ENCODE measurements at regions not wholly inside any gene's neighbourhood (a gene's known extent, or its start where the extent isn't known, plus 50 kb on each side); places are given as distances from the start of the nearest gene placed in this dataset.

- Histone ChIP-seq H3K79me2 (ENCODE audit: control insufficient read depth, insufficient read depth, low read length) (no peaks in the 10 kb centered on the region), H3K4me1 (ENCODE audit: control insufficient read depth, extremely low read depth, insufficient read depth, low read length) (no peaks in the 10 kb centered on the region), H3K36me3 (ENCODE audit: control insufficient read depth in 2 of 2, extremely low read depth in 1 of 2, insufficient read depth in 2 of 2, low read length in 2 of 2) (no peaks in the 10 kb centered on the region), H3K27ac (ENCODE audit: control insufficient read depth, insufficient read depth, low read length) (no peak overlapping the region), H3K9me1 (ENCODE audit: control insufficient read depth, extremely low read depth, insufficient read depth, low read length) (no peaks in the 10 kb centered on the region), H3K9me3 (ENCODE audit: control insufficient read depth, low read depth, low read length) (no peaks in the 10 kb centered on the region), H2AFZ (ENCODE audit: control insufficient read depth, low read length) (no peak overlapping the region), H3K27me3 (ENCODE audit: control insufficient read depth, extremely low read depth, insufficient read depth, low read length) (no peaks in the 10 kb centered on the region), H3K4me2 (ENCODE audit: control insufficient read depth, extremely low read depth, insufficient read depth, low read depth, low read length) (no peak overlapping the region), H4K20me1 (ENCODE audit: control insufficient read depth, extremely low read depth, insufficient read depth, low read length) (no peaks in the 10 kb centered on the region), H3K9ac (ENCODE audit: control insufficient read depth, extremely low read depth, insufficient read depth, low read length) (no peak overlapping the region), H3K4me3 (ENCODE audit: control insufficient read depth in 2 of 3, extremely low read depth in 1 of 3, insufficient read depth in 2 of 3, low read depth in 1 of 3, low read length in 3 of 3) (no peak overlapping the region)
- TF ChIP-seq, protein P1, sequence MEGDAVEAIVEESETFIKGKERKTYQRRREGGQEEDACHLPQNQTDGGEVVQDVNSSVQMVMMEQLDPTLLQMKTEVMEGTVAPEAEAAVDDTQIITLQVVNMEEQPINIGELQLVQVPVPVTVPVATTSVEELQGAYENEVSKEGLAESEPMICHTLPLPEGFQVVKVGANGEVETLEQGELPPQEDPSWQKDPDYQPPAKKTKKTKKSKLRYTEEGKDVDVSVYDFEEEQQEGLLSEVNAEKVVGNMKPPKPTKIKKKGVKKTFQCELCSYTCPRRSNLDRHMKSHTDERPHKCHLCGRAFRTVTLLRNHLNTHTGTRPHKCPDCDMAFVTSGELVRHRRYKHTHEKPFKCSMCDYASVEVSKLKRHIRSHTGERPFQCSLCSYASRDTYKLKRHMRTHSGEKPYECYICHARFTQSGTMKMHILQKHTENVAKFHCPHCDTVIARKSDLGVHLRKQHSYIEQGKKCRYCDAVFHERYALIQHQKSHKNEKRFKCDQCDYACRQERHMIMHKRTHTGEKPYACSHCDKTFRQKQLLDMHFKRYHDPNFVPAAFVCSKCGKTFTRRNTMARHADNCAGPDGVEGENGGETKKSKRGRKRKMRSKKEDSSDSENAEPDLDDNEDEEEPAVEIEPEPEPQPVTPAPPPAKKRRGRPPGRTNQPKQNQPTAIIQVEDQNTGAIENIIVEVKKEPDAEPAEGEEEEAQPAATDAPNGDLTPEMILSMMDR (optimal IDR thresholded peaks at IDR 0.05 in 1 of 3, IDR thresholded peaks at IDR 0.05 in 1 of 3, conservative IDR thresholded peaks at IDR 0.05 in 1 of 3; ENCODE audit: extremely low read depth in 1 of 3, insufficient read depth in 2 of 3, low read length in 3 of 3) = no peak
- TF ChIP-seq EZH2 (IDR thresholded peaks at IDR 0.05; ENCODE audit: low read length) = no peak
- dilution Hi-C loops (cut with MboI; ENCODE audit: extremely low pct_ligation_motif_present, low sequenced_read_pairs) = no loop called here
- DNase-seq (ENCODE audit: low read depth, low spot score) (no peak), FAIRE-seq (no peak)
These were observed 423.5 kb upstream of the SLC14A2 start for GRCh38 chr18:45191795-45192194.

DNA sequence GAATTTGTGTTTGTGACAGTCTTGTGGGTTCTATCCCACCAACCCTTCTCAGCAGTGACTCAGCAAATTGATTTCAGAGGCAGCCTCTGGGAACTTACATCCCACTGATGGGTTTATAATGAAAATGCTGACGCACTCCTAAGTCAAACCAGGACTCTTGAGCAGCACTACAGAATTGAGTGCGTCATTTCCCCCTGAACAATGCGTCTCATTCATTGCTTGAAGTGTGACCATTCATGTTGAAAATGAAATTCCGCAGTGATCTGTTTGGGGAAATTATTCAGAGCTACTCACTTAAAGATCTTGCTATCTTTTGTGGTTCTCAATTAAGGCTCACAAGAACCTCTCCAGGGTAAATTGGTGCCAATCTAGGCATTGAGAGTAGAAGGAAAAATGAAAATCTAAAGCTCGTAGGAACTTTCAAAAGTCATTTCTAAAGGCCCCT is 417.7 kb upstream of the SLC14A2 start:
- dilution Hi-C loops (cut with MboI; ENCODE audit: extremely low pct_ligation_motif_present, low sequenced_read_pairs) = no loop called here

More for the DNA sequence above, 417.7 kb upstream of the SLC14A2 start:
- DNase-seq (ENCODE audit: low read depth, low spot score) = no peak
- no peaks in the 10 kb centered on the region for H3K27me3 ChIP-seq (ENCODE audit: control insufficient read depth, extremely low read depth, insufficient read depth, low read length)
- no peaks in the 10 kb centered on the region for H3K9me1 ChIP-seq (ENCODE audit: control insufficient read depth, extremely low read depth, insufficient read depth, low read length)
- no peak for FAIRE-seq
- H3K9me3 ChIP-seq (ENCODE audit: control insufficient read depth, low read depth, low read length) = no peaks in the 10 kb centered on the region
- no peaks in the 10 kb centered on the region for H3K4me1 ChIP-seq (ENCODE audit: control insufficient read depth, extremely low read depth, insufficient read depth, low read length)
- no peaks in the 10 kb centered on the region for H4K20me1 ChIP-seq (ENCODE audit: control insufficient read depth, extremely low read depth, insufficient read depth, low read length)
- H3K79me2 ChIP-seq (ENCODE audit: control insufficient read depth, insufficient read depth, low read length) = no peaks in the 10 kb centered on the region
- TF ChIP-seq EZH2 (IDR thresholded peaks at IDR 0.05; ENCODE audit: low read length) = no peak
- TF ChIP-seq, protein P1 (optimal IDR thresholded peaks at IDR 0.05 in 1 of 3, IDR thresholded peaks at IDR 0.05 in 1 of 3, conservative IDR thresholded peaks at IDR 0.05 in 1 of 3; ENCODE audit: extremely low read depth in 1 of 3, insufficient read depth in 2 of 3, low read length in 3 of 3) = no peak
- H3K9ac ChIP-seq (ENCODE audit: control insufficient read depth, extremely low read depth, insufficient read depth, low read length) = no peak overlapping the region
- no peak overlapping the region for H3K4me2 ChIP-seq (ENCODE audit: control insufficient read depth, extremely low read depth, insufficient read depth, low read depth, low read length)
- no peak overlapping the region for H3K4me3 ChIP-seq (ENCODE audit: control insufficient read depth in 2 of 3, extremely low read depth in 1 of 3, insufficient read depth in 2 of 3, low read depth in 1 of 3, low read length in 3 of 3)
- no peak overlapping the region for H3K27ac ChIP-seq (ENCODE audit: control insufficient read depth, insufficient read depth, low read length)
- H2AFZ ChIP-seq (ENCODE audit: control insufficient read depth, low read length) = no peak overlapping the region
- no peaks in the 10 kb centered on the region for H3K36me3 ChIP-seq (ENCODE audit: control insufficient read depth in 2 of 2, extremely low read depth in 1 of 2, insufficient read depth in 2 of 2, low read length in 2 of 2)
